Keratinocyte (primary cell): ENCODE measurements at regions not wholly inside any gene's neighbourhood (a gene's known extent, or its start where the extent isn't known, plus 50 kb on each side); places are given as distances from the start of the nearest gene placed in this dataset.

ENCODE experiments used
- EZH2 ChIP-seq: IDR thresholded peaks from one replicate; pipeline ENCODE4 v1.6.1; 2012; ENCODE audit warnings: inconsistent platforms, mild to moderate bottlenecking, low read length, moderate library complexity
- TF ChIP-seq, protein P1 (sequence below), 3 experiments: IDR thresholded peaks in 1 of 3; conservative IDR thresholded peaks in 1 of 3; optimal IDR thresholded peaks in 1 of 3; 2 replicates in 2 of 3; 3 replicates in 1 of 3; pipeline versions ENCODE3 to v1.5.1; 2011; ENCODE audit warnings: low read length in 3 of 3, mild to moderate bottlenecking in 3 of 3, moderate library complexity in 2 of 3, control low read depth in 1 of 3, inconsistent platforms in 1 of 3; ENCODE audit not compliant: insufficient read depth in 2 of 3; ENCODE audit errors: extremely low read depth in 1 of 3

DNA sequence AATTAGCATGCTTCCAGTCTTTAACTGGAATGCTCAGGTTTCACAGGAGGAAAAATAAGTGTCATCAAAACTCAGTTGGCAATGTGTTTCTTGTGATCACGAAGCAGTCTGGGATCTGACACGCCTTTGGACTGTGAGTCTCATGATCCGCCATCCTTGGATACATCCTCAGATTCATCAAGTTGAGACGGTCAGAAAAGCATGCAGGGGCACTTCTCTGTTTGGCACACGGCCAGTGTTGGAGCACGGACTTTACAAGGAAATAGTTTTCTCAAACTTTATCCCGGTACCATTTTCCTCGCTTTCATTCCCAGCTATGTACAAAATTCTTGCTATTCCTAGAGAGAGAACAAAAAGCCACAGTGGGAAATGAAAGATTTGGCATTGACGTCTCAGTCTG, 88.4 kb upstream of the PARP11 start:
- TF ChIP-seq, protein P1, sequence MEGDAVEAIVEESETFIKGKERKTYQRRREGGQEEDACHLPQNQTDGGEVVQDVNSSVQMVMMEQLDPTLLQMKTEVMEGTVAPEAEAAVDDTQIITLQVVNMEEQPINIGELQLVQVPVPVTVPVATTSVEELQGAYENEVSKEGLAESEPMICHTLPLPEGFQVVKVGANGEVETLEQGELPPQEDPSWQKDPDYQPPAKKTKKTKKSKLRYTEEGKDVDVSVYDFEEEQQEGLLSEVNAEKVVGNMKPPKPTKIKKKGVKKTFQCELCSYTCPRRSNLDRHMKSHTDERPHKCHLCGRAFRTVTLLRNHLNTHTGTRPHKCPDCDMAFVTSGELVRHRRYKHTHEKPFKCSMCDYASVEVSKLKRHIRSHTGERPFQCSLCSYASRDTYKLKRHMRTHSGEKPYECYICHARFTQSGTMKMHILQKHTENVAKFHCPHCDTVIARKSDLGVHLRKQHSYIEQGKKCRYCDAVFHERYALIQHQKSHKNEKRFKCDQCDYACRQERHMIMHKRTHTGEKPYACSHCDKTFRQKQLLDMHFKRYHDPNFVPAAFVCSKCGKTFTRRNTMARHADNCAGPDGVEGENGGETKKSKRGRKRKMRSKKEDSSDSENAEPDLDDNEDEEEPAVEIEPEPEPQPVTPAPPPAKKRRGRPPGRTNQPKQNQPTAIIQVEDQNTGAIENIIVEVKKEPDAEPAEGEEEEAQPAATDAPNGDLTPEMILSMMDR (optimal IDR thresholded peaks at IDR 0.05 in 1 of 3, IDR thresholded peaks at IDR 0.05 in 1 of 3, conservative IDR thresholded peaks at IDR 0.05 in 1 of 3; ENCODE audit: extremely low read depth in 1 of 3, insufficient read depth in 2 of 3, low read length in 3 of 3), result no peak
- TF ChIP-seq EZH2, result no peak
